SK-N-MC (cell line): ENCODE measurements at regions not wholly inside any gene's neighbourhood (a gene's known extent, or its start where the extent isn't known, plus 50 kb on each side); places are given as distances from the start of the nearest gene placed in this dataset.

Experiments
- EZH2 ChIP-seq: fragments of 200-600 bp; sonication (generic); IDR thresholded peaks from one replicate; pipeline ENCODE4 v1.6.1; 2017; ENCODE audit warnings: antibody characterized with exemption
- POLR2AphosphoS5 ChIP-seq: IDR thresholded peaks from 2 replicates; pipeline ENCODE4 v1.6.1; 2012; ENCODE audit warnings: mild to moderate bottlenecking, low read depth, low read length, borderline replicate concordance

DNA sequence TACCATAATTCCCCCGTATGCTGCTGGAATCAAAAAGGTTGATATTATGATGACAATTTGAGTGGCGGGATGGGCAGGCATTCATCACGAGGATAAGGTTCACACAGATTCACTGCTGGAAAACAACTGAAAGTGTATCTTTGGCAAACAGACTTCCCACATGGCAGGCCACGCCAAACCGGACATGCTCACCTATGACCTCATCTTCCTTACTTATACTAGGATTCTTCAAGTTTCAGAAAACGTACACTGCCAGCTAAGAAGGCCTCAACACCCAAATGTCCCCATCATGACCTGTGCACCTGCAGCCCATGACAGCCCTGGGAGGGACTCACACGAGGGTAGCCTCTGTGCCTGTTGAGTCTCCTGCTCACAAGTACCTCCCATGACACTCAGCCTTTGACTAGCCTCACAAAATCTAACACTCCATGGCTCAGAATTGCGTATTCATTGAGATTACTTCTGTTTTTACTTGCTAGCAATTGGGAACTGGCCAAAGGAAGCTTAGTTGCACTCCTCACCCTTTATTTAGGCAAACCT lies 259.0 kb upstream of the GHITM start:
- TF ChIP-seq EZH2 (no peak), POLR2AphosphoS5 (no peak)
